GM21619 (cell line): ENCODE measurements at regions not wholly inside any gene's neighbourhood (a gene's known extent, or its start where the extent isn't known, plus 50 kb on each side); places are given as distances from the start of the nearest gene placed in this dataset.

Source experiments
- ATAC-seq: cut with Tn5 transposase; IDR thresholded peaks from one replicate; pipeline ENCODE4 v1.9.1; 2021; ENCODE audit not compliant: unreplicated experiment

GRCh38 chr13:89650226-89650625 is 1697.3 kb upstream of the MIR17HG start:
- ATAC-seq, result no peak

- no peak for ATAC-seq
Measured at GRCh38 chr13:89660752-89661151, 1686.7 kb upstream of the MIR17HG start.

GRCh38 chr13:89673789-89674311 is 1673.6 kb upstream of the MIR17HG start:
- ATAC-seq, result no peak

- no peak for ATAC-seq
Measured at GRCh38 chr13:89678466-89679121, 1668.9 kb upstream of the MIR17HG start.

- ATAC-seq, result no peak
Measured at GRCh38 chr13:89684896-89685295, 1662.6 kb upstream of the MIR17HG start.

DNA sequence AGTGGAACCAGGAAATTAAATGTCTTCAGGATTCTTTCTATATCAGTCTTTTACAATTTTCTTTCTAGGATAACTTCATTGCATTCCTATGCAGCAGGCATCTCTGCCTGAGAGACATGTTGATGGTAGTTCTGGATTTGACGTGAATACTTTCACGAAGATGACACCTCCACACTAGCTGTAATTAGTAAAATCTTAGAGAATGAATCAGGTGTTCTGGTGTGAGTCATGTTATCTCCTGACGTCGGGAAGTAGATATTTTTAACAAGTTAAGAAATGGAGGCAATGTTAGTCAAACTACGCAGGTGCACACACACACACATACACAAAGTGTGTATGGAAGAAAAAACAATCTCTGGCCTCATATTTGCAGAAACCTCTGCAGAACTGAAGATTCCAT is 1661.3 kb upstream of the MIR17HG start:
- no peak for ATAC-seq

DNA sequence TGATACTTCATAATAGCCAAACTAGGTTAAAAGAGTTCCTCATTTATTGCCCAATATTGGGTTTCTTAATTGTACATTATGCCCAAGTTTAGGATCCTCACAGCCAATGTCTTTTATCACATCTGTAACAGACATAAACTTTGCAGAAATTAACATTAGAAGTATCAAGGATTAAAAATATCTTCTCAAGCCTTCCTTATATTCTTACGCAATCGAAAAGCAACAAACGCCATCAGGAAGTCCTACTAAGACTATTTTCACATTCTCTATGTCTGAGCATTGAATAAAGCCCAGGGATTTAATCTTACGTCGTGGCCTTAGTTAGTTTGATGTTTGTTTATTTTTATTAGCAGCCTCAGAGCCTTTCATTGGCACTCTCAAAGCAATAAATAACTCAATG is 1660.4 kb upstream of the MIR17HG start:
- ATAC-seq, result no peak

DNA sequence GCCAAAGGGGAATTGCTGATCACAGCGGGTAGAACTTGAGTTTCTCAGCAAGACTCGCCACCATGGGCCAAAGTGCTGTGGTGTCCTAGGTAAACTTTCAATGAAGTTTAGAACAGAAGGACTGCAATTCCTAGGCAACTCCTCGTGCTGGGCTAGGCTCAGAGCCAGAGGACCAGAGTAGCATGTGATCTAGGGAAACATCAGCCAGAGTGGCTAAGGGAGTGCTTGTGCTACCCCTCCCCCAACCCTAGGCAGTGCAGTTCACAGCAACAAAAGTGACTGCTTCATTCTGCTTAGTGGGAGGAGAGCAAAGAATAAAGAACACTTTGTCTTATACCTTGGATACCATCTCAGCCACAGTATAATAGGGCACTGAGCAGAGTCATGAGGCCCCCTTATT is 1658.6 kb upstream of the MIR17HG start:
- ATAC-seq, result no peak

GRCh38 chr13:89694451-89694850 is 1653.0 kb upstream of the MIR17HG start:
- ATAC-seq, result no peak

DNA sequence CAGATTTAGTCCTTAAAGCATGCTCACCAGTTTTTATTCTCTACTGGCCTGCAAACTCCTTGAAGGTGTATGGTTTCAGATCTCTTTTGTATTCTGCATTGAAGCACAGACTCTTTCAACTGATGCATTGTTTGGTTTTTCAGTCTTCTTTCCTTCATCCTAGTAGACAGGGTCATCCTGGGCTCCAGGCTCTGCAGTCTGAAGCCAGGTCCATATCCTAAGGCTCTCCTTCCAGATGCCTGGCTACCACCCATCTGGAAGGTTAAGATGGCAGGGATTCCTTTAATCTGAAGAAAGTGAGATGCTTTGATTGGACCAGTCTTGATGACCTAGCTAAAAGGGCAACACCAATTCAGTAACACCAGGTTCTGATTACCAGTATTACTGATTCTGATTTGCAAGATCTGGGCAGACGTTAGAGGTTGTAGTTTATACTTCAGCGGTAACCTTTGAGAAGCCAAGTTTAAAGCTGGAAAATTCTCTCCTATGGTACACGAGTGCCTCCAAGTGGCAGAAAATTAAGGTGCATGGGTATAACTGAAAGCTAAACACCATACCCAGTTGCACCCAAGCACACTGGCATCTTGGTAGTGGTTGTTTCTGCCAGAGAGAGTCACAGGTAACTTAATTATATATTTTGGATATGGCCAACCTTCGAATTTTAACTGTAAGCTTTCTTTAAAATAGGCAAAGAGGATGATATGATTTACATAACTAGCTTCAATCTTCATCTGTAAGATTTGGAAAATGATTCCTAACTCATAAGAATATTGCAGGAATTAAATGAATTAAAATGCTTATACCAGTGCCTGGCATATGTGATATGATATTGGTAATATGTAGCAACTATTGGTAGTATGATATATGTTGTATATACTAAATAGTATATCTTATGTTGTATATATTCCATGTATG is 1651.9 kb upstream of the MIR17HG start:
- no peak for ATAC-seq

- no peak for ATAC-seq
Measured at GRCh38 chr13:89701913-89702312, 1645.6 kb upstream of the MIR17HG start.

DNA sequence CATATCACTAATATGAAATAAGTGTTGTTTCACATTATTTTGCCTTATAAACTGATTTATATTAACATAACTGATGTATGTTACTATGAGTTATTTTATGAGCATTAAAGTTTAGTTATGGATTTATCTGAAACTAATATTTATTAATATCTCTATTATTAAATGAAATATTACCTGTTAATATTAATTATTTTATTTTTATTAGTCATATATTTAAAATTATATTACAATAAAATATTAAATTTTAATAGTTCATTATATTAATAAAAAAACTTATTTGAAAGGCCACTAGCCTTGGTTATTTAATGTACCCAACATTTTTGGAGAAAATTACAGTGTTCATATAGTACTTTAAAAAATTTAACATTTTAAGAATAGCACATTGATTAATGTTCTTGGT is 1643.4 kb upstream of the MIR17HG start:
- no peak for ATAC-seq

DNA sequence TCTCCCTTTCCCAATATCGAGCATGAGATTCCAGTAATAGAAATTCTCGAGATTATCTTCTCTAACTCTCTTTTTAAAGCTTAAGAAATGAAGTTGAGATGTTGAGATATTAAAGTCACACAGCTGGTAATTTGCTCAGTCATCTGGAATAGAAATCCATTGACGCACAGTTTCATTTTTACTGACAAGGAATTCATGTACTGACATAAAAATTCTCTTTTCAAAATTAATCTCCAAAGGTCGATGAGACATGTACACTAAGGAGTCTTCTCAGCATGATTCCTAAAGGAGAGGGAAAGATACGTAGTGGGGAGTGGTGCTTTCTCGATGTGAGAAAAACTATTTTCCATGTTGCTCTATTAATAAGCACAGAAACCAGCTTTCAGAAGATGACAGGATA is 1639.5 kb upstream of the MIR17HG start:
- ATAC-seq, result no peak

DNA sequence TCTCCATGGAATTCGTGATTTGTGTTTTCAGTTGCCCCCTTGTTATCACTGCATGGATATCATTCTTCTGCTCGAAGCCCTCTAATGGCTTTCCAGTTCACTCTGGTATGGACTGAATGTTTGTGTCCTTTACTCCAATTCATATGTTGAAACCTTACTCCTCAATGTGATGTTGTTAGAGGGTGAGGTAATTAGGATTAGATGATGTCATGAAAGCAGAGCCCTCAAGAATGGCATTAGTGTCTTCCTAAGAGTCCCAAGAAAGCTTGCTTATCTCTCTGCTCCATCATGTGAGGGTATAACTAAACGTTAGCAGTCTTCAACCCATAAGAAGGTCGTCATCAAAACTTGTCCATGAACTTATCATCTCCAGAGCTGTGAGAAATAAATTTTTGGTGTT is 1626.3 kb upstream of the MIR17HG start:
- ATAC-seq, result no peak

DNA sequence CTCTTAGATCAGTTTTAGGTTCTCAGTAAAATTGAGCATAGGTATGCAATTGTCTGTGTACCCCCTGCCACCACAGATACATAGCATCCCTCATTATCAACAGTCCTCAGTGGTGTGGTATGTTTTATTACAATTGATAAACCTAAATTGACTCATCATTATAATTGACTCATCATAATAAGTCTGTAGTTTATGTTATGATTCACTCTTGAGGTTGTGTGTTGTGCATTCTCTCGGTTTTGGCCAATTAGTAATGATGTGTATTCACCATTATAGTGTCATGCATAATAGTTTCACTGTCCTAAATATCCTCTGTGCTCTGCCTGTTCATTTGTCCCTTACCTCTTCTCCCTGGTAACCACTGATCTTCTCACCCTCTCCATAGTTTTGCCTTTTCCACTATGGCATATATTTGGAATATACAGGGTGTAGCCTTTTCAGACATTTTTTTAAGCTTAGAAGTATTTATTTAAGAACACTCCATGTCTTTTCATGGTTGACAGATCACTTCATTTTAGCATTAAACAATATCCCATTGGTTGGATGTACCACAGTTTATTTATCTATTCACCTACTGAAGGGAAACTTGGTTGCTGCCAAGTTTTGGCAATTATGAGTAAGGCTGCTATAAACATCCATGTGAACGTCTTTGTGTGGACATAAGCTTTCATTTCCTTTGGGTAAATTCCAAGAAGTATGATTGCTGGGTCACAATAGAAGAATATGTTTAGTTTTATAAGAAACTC is 1620.6 kb upstream of the MIR17HG start:
- no peak for ATAC-seq

DNA sequence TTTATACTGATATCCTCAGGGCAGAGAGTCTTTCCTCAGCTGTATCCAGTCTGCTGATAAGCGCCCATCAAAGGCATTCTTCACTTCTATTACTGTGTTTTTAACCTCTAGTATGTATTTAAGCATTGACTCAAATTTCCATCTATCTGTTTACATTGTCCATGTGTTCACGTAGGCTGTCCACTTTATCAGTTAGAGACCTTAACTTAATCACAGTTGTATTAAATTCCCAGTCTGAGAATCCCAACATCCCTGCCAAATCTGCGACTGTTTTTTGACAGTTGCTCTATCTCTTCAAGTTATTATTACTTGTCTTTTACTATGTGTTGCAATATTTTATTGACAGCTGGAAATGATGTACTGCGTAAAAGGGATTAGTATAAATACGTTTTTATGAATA is 1613.7 kb upstream of the MIR17HG start:
- no peak for ATAC-seq

- no peak for ATAC-seq
Measured at GRCh38 chr13:89737051-89737450, 1610.4 kb upstream of the MIR17HG start.

GRCh38 chr13:89738072-89738471 is 1609.4 kb upstream of the MIR17HG start:
- no peak for ATAC-seq

DNA sequence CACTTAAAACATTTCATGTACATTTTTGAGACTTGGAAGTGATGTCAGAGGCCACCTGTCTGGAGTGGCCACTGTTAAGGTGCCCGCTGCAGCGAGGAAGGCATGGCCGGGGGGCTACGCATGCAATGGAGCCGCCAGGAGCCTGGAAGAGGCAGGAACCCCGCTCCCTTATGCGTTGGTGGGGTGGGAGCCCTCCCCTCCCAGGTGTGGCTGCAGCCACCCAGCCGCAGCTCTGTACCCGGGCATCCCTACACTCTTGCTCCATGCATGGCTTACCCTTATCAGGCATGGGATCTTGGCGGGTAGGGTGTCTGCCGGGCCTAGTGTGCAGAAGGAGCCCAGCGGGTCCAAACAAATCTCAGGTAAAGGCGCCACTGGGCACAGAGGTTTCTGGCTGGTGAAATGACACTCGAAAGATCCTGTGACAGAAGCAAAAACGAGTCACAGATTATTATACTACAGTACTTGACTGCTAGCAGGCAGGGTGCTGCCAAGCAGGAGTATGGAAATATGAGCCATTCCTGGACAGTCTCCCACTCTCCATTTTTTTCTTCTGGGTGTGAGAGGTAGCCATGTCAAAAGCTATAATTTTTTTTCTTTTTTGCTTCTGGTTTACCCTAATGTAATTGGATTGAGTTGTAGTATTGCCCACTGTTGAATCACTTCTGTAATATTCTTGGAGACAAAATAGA is 1606.3 kb upstream of the MIR17HG start:
- no peak for ATAC-seq

GRCh38 chr13:89746554-89746953 is 1600.9 kb upstream of the MIR17HG start:
- no peak for ATAC-seq

DNA sequence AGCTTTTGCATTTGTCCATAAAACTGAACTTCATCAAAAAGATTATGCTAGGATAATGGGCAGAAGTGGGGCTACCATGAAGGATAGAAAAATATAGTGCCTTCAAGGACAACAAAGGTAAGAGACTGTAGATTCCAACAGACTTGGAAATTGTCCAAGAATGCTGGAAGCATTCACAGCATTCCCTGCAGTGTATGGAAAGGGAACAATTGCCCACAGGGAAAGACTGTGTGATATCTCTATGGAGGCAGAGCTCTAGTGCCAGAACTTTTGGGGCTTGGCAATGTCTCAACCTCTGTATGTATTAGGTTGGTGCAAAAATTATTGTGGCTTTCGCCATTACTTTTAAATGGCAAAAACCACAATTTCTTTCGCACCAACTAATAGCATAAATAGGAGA is 1598.8 kb upstream of the MIR17HG start:
- ATAC-seq, result no peak
